ENCODE measurements at regions not wholly inside any gene's neighbourhood (a gene's known extent, or its start where the extent isn't known, plus 50 kb on each side); places are given as distances from the start of the nearest gene placed in this dataset.

DNA sequence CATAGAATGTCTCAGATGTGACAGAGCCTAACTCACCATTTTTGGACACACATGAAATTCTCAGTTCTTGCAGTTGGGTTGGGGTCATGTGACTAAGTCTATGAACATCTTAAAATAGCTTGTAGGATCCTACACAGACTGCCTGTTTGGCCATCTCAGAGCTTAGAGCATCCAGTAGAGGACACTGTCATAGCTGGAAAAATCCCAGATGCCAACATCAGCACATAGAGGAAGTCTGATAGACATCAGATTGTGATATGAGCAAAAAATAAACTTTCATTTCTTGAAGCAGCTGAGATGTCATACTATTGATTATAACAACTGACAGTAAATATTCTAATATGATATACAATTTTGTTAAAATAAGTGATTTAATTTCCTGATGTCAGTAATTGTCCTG, 207.1 kb downstream of the TRAM1L1 start:
- no peak overlapping the region for H4K8ac ChIP-seq (ENCODE audit: low read depth in 2 of 2, low read length in 2 of 2)
- ChIA-PET CTCF (no interaction called here), POLR2A (ENCODE audit: unreplicated experiment) (no interaction called here)
- in situ Hi-C loops (cut with MboI; ENCODE audit: low sequenced_read_pairs): no loop called here
- H2BK20ac ChIP-seq (ENCODE audit: low read depth, low read length): no peak overlapping the region
- no peaks in the 10 kb centered on the region for H3K4me1 ChIP-seq (ENCODE audit: control insufficient read depth, insufficient read depth, low read length)
- no peaks in the 10 kb centered on the region for H4K20me1 ChIP-seq (ENCODE audit: insufficient read depth, low read length)
- no peak overlapping the region for H3K9ac ChIP-seq (ENCODE audit: low read depth, low read length)
- no peak overlapping the region for H2BK5ac ChIP-seq (ENCODE audit: low read depth, low read length, poor library complexity, severe bottlenecking)
- H3K36me3 ChIP-seq (ENCODE audit: control insufficient read depth, insufficient read depth, low read length): no peaks in the 10 kb centered on the region
- H3K9me1 ChIP-seq (ENCODE audit: insufficient read depth, low read length): no peaks in the 10 kb centered on the region
- DNase-seq (no peak), ATAC-seq (ENCODE audit: low read depth) (no peak)
- H4K91ac ChIP-seq (ENCODE audit: insufficient read depth, low read depth, low read length): no peak overlapping the region
- H3K27ac ChIP-seq (ENCODE audit: insufficient read depth, low read length): no peak overlapping the region
- H3K56ac ChIP-seq (ENCODE audit: extremely low read depth, insufficient read depth, low read length): no peak overlapping the region
- H3K4ac ChIP-seq (ENCODE audit: low read depth, low read length): no peak overlapping the region
- H2BK120ac ChIP-seq (ENCODE audit: low read depth, low read length): no peak overlapping the region
- H4K5ac ChIP-seq (ENCODE audit: low read depth, low read length): no peak overlapping the region
- H2AFZ ChIP-seq (replicated peaks; ENCODE audit: low read length, poor library complexity): no peak overlapping the region
- H3K14ac ChIP-seq (replicated peaks; ENCODE audit: low read depth, low read length): no peak overlapping the region
- no peak overlapping the region for H3K18ac ChIP-seq (ENCODE audit: low read depth, low read length)
- no TSS peak for BruUV-seq (replicated peaks)
- TF ChIP-seq RAD21 (IDR thresholded peaks at IDR 0.05; ENCODE audit: low read length): no peak
- TF ChIP-seq MAFK (IDR thresholded peaks at IDR 0.05; ENCODE audit: low read depth, low read length): no peak
- TF ChIP-seq RCOR1 (IDR thresholded peaks at IDR 0.05; ENCODE audit: insufficient replicate concordance, low read length): no peak
- TF ChIP-seq SMC3 (IDR thresholded peaks at IDR 0.05; ENCODE audit: low read depth, low read length): no peak
- H3K4me2 ChIP-seq (ENCODE audit: low read depth, low read length): no peak overlapping the region
- intact Hi-C loops (cut with micrococcal nuclease): no loop called here
- H2AK5ac ChIP-seq (ENCODE audit: low read depth, low read length): no peak overlapping the region
- no peak overlapping the region for H2BK15ac ChIP-seq (ENCODE audit: low read depth, low read length)
- no peak overlapping the region for H3K4me3 ChIP-seq (ENCODE audit: insufficient read depth, low read depth, low read length)
- H3K27me3 ChIP-seq (ENCODE audit: control insufficient read depth, insufficient read depth, low read length): no peaks in the 10 kb centered on the region
- no peaks in the 10 kb centered on the region for H3K79me1 ChIP-seq (ENCODE audit: low read depth in 1 of 2, low read length in 2 of 2)
- dilution Hi-C loops (cut with HindIII; ENCODE audit: low sequenced_read_pairs, unreplicated experiment): no loop called here
- peaks cover 4% of the 10 kb centered on the region; the same call in 1 of the 2 replicates for H3K9me3 ChIP-seq (ENCODE audit: control insufficient read depth, insufficient read depth, low read length)
- no peak overlapping the region for H2AK9ac ChIP-seq (replicated peaks; ENCODE audit: low read depth, low read length, poor library complexity)
- no peak overlapping the region for H3K23ac ChIP-seq (ENCODE audit: low read depth, low read length)

Measured in IMR-90 (cell line).